ENCODE measurements at regions not wholly inside any gene's neighbourhood (a gene's known extent, or its start where the extent isn't known, plus 50 kb on each side); places are given as distances from the start of the nearest gene placed in this dataset.
A peak's percentile ranks its signal among the peaks of the same experiment; 100 is the strongest.

- no peak for TF ChIP-seq CTCF (IDR thresholded peaks at IDR 0.05)
- ATAC-seq (no peak), DNase-seq (no peak)
- H3K4me1 ChIP-seq (ENCODE audit: low read depth) = no peaks in the 10 kb centered on the region
- intact Hi-C loops (cut with DNase I, micrococcal nuclease) = no loop called here
- no peak overlapping the region for H3K4me3 ChIP-seq
- no peaks in the 10 kb centered on the region for H3K9me3 ChIP-seq
- H3K36me3 ChIP-seq (ENCODE audit: low read depth) = no peaks in the 10 kb centered on the region
These were observed 229.6 kb upstream of the CHST9 start for GRCh38 chr18:27414682-27415081.

- Histone ChIP-seq H3K36me3 (ENCODE audit: low read depth) (no peaks in the 10 kb centered on the region), H3K4me1 (ENCODE audit: low read depth) (no peaks in the 10 kb centered on the region), H3K4me3 (no peak overlapping the region), H3K9me3 (no peaks in the 10 kb centered on the region)
- TF ChIP-seq CTCF (IDR thresholded peaks at IDR 0.05) = no peak
- intact Hi-C loops (cut with DNase I, micrococcal nuclease) = no loop called here
- DNase-seq = peak in 1 of 3 donors; percentile 6
- ATAC-seq = no peak
These were observed 228.6 kb upstream of the CHST9 start for GRCh38 chr18:27413495-27414401.

- intact Hi-C loops (cut with DNase I, micrococcal nuclease) = no loop called here
- Histone ChIP-seq H3K9me3 (no peaks in the 10 kb centered on the region), H3K36me3 (ENCODE audit: low read depth) (no peaks in the 10 kb centered on the region), H3K4me3 (no peak overlapping the region), H3K4me1 (ENCODE audit: low read depth) (no peaks in the 10 kb centered on the region)
- no peak for TF ChIP-seq CTCF (IDR thresholded peaks at IDR 0.05)
- DNase-seq (no peak), ATAC-seq (no peak)
These were observed 227.4 kb upstream of the CHST9 start for GRCh38 chr18:27412556-27412955.

GRCh38 chr18:27411911-27412310 is 226.8 kb upstream of the CHST9 start:
- no peak for TF ChIP-seq CTCF (IDR thresholded peaks at IDR 0.05)
- no peaks in the 10 kb centered on the region for H3K9me3 ChIP-seq
- DNase-seq = no peak
- H3K4me1 ChIP-seq (ENCODE audit: low read depth) = no peaks in the 10 kb centered on the region
- H3K4me3 ChIP-seq = no peak overlapping the region
- intact Hi-C loops (cut with DNase I, micrococcal nuclease) = no loop called here
- H3K36me3 ChIP-seq (ENCODE audit: low read depth) = no peaks in the 10 kb centered on the region
- ATAC-seq = no peak

- ATAC-seq (no peak), DNase-seq (no peak)
- intact Hi-C loops (cut with DNase I, micrococcal nuclease) = no loop called here
- TF ChIP-seq CTCF (IDR thresholded peaks at IDR 0.05) = no peak
- H3K4me3 ChIP-seq = no peak overlapping the region
- no peaks in the 10 kb centered on the region for H3K4me1 ChIP-seq (ENCODE audit: low read depth)
- H3K36me3 ChIP-seq (ENCODE audit: low read depth) = no peaks in the 10 kb centered on the region
- no peaks in the 10 kb centered on the region for H3K9me3 ChIP-seq
These were observed 225.9 kb upstream of the CHST9 start for GRCh38 chr18:27411013-27411412.
